HepG2 (cell line): ENCODE measurements at regions not wholly inside any gene's neighbourhood (a gene's known extent, or its start where the extent isn't known, plus 50 kb on each side); places are given as distances from the start of the nearest gene placed in this dataset.

Source experiments
- ATAC-seq: fragments of 200-7000 bp; cut with Tn5 transposase; 3 replicates; pipeline ENCODE4 v1.9.1; 2020; ENCODE audit warnings: mild to moderate bottlenecking, moderate library complexity
- BruUV-seq: library from RNA; stranded (reverse); fragments of 400-500 nt; replicated peaks from 2 replicates; lab custom pipeline; 2021; lab: Mats Ljungman, UMichigan
- CTCF ChIA-PET: fragments of 300-600 bp; formaldehyde crosslinking; extraction: SDS; loops from one replicate; lab custom pipeline; 2021; ENCODE audit warnings: low total read pairs, inconsistent platforms, low intra/inter-chr PET ratio; lab: Yijun Ruan, JAX
- POLR2A ChIA-PET: fragments of 350-600 bp; sonication (Branson Sonifier 250); formaldehyde crosslinking; loops from one replicate; lab custom pipeline; 2020; ENCODE audit warnings: antibody characterized with exemption, inconsistent platforms; lab: Yijun Ruan, JAX
- DNase-seq: peaks from one replicate; pipeline ENCODE4 v3.0.0-alpha.2; 2015; ENCODE audit warnings: low spot score
- FAIRE-seq: peaks from 3 replicates; lab custom pipeline; 2011; peaks lifted over from hg19 to GRCh38; lab: Jason Lieb, UNC
- H2AFZ ChIP-seq: one replicate; pipeline ENCODE4 v1.6.1; 2011; ENCODE audit warnings: low read length, inconsistent platforms
- H3K27ac ChIP-seq: fragments of 300-600 bp; 3 replicates; pipeline ENCODE4 v1.8.0; 2011; ENCODE audit warnings: mixed run types, mild to moderate bottlenecking, mixed read lengths, low read length, inconsistent platforms; ENCODE audit not compliant: insufficient read depth; ENCODE audit errors: extremely low read length
- H3K27me3 ChIP-seq, 2 experiments: fragments of 200-600 bp in 1 of 2; 2 replicates in 1 of 2; 3 replicates in 1 of 2; pipeline versions ENCODE4 v1.6.0 to v1.8.0; 2011; ENCODE audit warnings: low read length in 2 of 2, mild to moderate bottlenecking in 2 of 2, moderate library complexity in 2 of 2, inconsistent platforms in 1 of 2; ENCODE audit not compliant: insufficient read depth in 2 of 2, control insufficient read depth in 1 of 2
- H3K36me3 ChIP-seq, 2 experiments: fragments of 200-600 bp in 1 of 2; replicated peaks in 1 of 2; 2 replicates in 1 of 2; 3 replicates in 1 of 2; pipeline versions ENCODE4 v1.5.1 to v1.8.0; 2011; ENCODE audit warnings: low read length in 2 of 2, inconsistent platforms in 1 of 2; ENCODE audit not compliant: insufficient read depth in 2 of 2, control insufficient read depth in 1 of 2
- H3K4me1 ChIP-seq: 2 replicates; pipeline ENCODE4 v1.5.1; 2012; ENCODE audit warnings: low read length, inconsistent platforms; ENCODE audit not compliant: insufficient read depth
- H3K4me2 ChIP-seq: 2 replicates; pipeline ENCODE4 v1.6.0; 2011; ENCODE audit warnings: low read depth, low read length, inconsistent platforms
- H3K4me3 ChIP-seq, 3 experiments: fragments of 200-600 bp in 1 of 3; sonication (generic), shearing (Covaris generic) in 1 of 3; replicated peaks in 1 of 3; 2 replicates each; pipeline ENCODE4 v1.5.1; 2011 to 2016; ENCODE audit warnings: low read length in 3 of 3, inconsistent platforms in 2 of 3, low read depth in 2 of 3, mild to moderate bottlenecking in 2 of 3, control low read depth in 1 of 3, mixed read lengths in 1 of 3; ENCODE audit not compliant: insufficient read depth in 1 of 3
- H3K79me2 ChIP-seq: one replicate; pipeline ENCODE4 v1.6.1; 2011; ENCODE audit warnings: low read length, inconsistent platforms; ENCODE audit not compliant: insufficient read depth
- H3K9ac ChIP-seq: 2 replicates; pipeline ENCODE4 v1.6.0; 2011; ENCODE audit warnings: mild to moderate bottlenecking, low read depth, low read length, inconsistent platforms; ENCODE audit not compliant: insufficient read depth
- H3K9me3 ChIP-seq: 2 replicates; pipeline ENCODE4 v1.5.1; 2012; ENCODE audit warnings: mild to moderate bottlenecking, low read length
- H4K20me1 ChIP-seq: 2 replicates; pipeline ENCODE4 v1.6.0; 2011; ENCODE audit warnings: inconsistent platforms, mild to moderate bottlenecking, low read length, moderate library complexity; ENCODE audit not compliant: insufficient read depth
- BCLAF1 ChIP-seq: fragments of 450-650 bp; IDR thresholded peaks from 2 replicates; pipeline ENCODE4 v1.6.1; 2017; ENCODE audit warnings: mild to moderate bottlenecking
- RBM39 ChIP-seq: fragments of 200-400 bp; formaldehyde crosslinking; IDR thresholded peaks from one replicate; pipeline ENCODE4 v1.6.1; 2018; ENCODE audit warnings: antibody characterized with exemption, mild to moderate bottlenecking, low read depth, low read length; ENCODE audit not compliant: poor library complexity, severe bottlenecking
- ZBED4 ChIP-seq: sonication (generic); formaldehyde crosslinking; IDR thresholded peaks from 2 replicates; pipeline ENCODE4 v1.4.0; 2020; ENCODE audit warnings: missing genetic modification reagents, borderline replicate concordance
- WGBS: methylation state at CpG from one replicate; pipeline ENCODE4 v1.1.6; 2017; ENCODE audit warnings: low lambda C conversion rate; 5-methylcytosine and 5-hydroxymethylcytosine counted together
- in situ Hi-C: cut with HindIII; loops from 2 replicates; pipeline ENCODE4 v1.10.0; 2017; ENCODE audit warnings: low pct_unique_long_range_greater_than_20kb; ENCODE audit not compliant: extremely low pct_ligation_motif_present
- intact Hi-C: fragments of 100-400 bp; cut with micrococcal nuclease; formaldehyde crosslinking; loops from one replicate; pipeline ENCODE4 v1.10.0; 2022; ENCODE audit not compliant: unreplicated experiment

- ATAC-seq = no peak
- Histone ChIP-seq H2AFZ (no peak overlapping the region), H3K4me2 (no peak overlapping the region), H3K79me2 (no peaks in the 10 kb centered on the region), H4K20me1 (no peaks in the 10 kb centered on the region), H3K9ac (no peak overlapping the region), H3K4me3 (no peak overlapping the region)
- no peak for DNase-seq
- intact Hi-C loops = no loop called here
- POLR2A ChIA-PET = no interaction called here
- no peak for TF ChIP-seq ZBED4
- no peak for TF ChIP-seq RBM39
- TF ChIP-seq BCLAF1 = no peak
- TF ChIP-seq, all 625 proteins: peak for 0
- no peaks in the 10 kb centered on the region for H3K4me1 ChIP-seq
- H3K9me3 ChIP-seq = peaks cover 10% of the 10 kb centered on the region
- no peaks in the 10 kb centered on the region for H3K36me3 ChIP-seq
- BruUV-seq = no TSS peak
- in situ Hi-C loops = no loop called here
- 1% methylated on average over 2 of the region's 2 CpGs for WGBS
- no peak for FAIRE-seq
- H3K27me3 ChIP-seq = no peaks in the 10 kb centered on the region
- no peak overlapping the region for H3K27ac ChIP-seq
- CTCF ChIA-PET = no interaction called here
Measured at GRCh38 chr2:155825876-155826275, 506.6 kb downstream of the NR4A2 start.
